HG03571 (cell line): ENCODE measurements at regions not wholly inside any gene's neighbourhood (a gene's known extent, or its start where the extent isn't known, plus 50 kb on each side); places are given as distances from the start of the nearest gene placed in this dataset.

ENCODE experiments used
- ATAC-seq: cut with Tn5 transposase; IDR thresholded peaks from one replicate; pipeline ENCODE4 v1.9.1; 2021; ENCODE audit not compliant: unreplicated experiment

- ATAC-seq = no peak
Measured at GRCh38 chr6:119627908-119628669, 278.5 kb upstream of the MAN1A1 start.

- no peak for ATAC-seq
Measured at GRCh38 chr6:119626884-119627619, 277.5 kb upstream of the MAN1A1 start.

- no peak for ATAC-seq
Measured at GRCh38 chr6:119620846-119621555, 271.4 kb upstream of the MAN1A1 start.

GRCh38 chr6:119614138-119614537 is 264.6 kb upstream of the MAN1A1 start:
- no peak for ATAC-seq

- no peak for ATAC-seq
Measured at GRCh38 chr6:119612911-119613381, 263.4 kb upstream of the MAN1A1 start.

- ATAC-seq = no peak
Measured at GRCh38 chr6:119612176-119612891, 262.8 kb upstream of the MAN1A1 start.

- no peak for ATAC-seq
Measured at GRCh38 chr6:119610754-119611153, 261.2 kb upstream of the MAN1A1 start.

- no peak for ATAC-seq
Measured at GRCh38 chr6:119610265-119610664, 260.7 kb upstream of the MAN1A1 start.

GRCh38 chr6:119609865-119610264 is 260.3 kb upstream of the MAN1A1 start:
- no peak for ATAC-seq

GRCh38 chr6:119608994-119609393 is 259.4 kb upstream of the MAN1A1 start:
- no peak for ATAC-seq

- ATAC-seq = no peak
Measured at GRCh38 chr6:119604124-119604523, 254.6 kb upstream of the MAN1A1 start.

GRCh38 chr6:119603501-119603900 is 253.9 kb upstream of the MAN1A1 start:
- no peak for ATAC-seq

- ATAC-seq = no peak
Measured at GRCh38 chr6:119602215-119603178, 252.9 kb upstream of the MAN1A1 start.

- ATAC-seq = no peak
Measured at GRCh38 chr6:119598883-119599282, 249.3 kb upstream of the MAN1A1 start.

GRCh38 chr6:119594907-119595306 is 245.3 kb upstream of the MAN1A1 start:
- no peak for ATAC-seq

GRCh38 chr6:119591235-119591634 is 241.7 kb upstream of the MAN1A1 start:
- no peak for ATAC-seq

GRCh38 chr6:119590066-119590465 is 240.5 kb upstream of the MAN1A1 start:
- ATAC-seq = no peak

- ATAC-seq = no peak
Measured at GRCh38 chr6:119587537-119587936, 238.0 kb upstream of the MAN1A1 start.

GRCh38 chr6:119586250-119586882 is 236.8 kb upstream of the MAN1A1 start:
- peak; percentile 54 for ATAC-seq
